Stomach (tissue), 8 donors: ENCODE measurements at regions not wholly inside any gene's neighbourhood (a gene's known extent, or its start where the extent isn't known, plus 50 kb on each side); places are given as distances from the start of the nearest gene placed in this dataset.

ENCODE experiments used
- DNase-seq, 2 donors: peaks; one replicate each; pipeline versions ENCODE4 v3.0.0 to v3.0.0-alpha.2; 2013 to 2019
- H3K27ac ChIP-seq, 5 donors: fragments of 200-600 bp in 4 of 5; sonication (generic) in 4 of 5; one replicate each; pipeline ENCODE4 v1.5.1; 2013 to 2019; ENCODE audit warnings: mild to moderate bottlenecking in 1 of 5, moderate library complexity in 1 of 5
- H3K27me3 ChIP-seq, 3 donors: fragments of 200-600 bp; sonication (generic); one replicate each; pipeline ENCODE4 v1.5.1; 2017 to 2019; ENCODE audit warnings: mixed run types in 1 of 3
- H3K36me3 ChIP-seq, 4 donors: fragments of 200-600 bp; sonication (generic); 1 replicate in 3 of 4; 2 replicates in 1 of 4; pipeline ENCODE4 v1.5.1; 2016 to 2019
- H3K4me1 ChIP-seq, 4 donors: fragments of 200-600 bp; sonication (generic); one replicate each; pipeline ENCODE4 v1.5.1; 2016 to 2019
- H3K4me3 ChIP-seq, 4 donors: fragments of 200-600 bp; sonication (generic) in 3 of 4; one replicate each; pipeline ENCODE4 v1.5.1; 2016 to 2019; ENCODE audit warnings: mild to moderate bottlenecking in 1 of 4
- H3K9me3 ChIP-seq, 4 donors: fragments of 200-600 bp; sonication (generic); one replicate each; pipeline ENCODE4 v1.5.1; 2016 to 2019
- EP300 ChIP-seq: sonication (generic); formaldehyde crosslinking; IDR thresholded peaks from one replicate; pipeline ENCODE4 v1.6.1; 2017; ENCODE audit warnings: antibody characterized with exemption
- POLR2A ChIP-seq, 4 donors: fragments of 450-650 bp; IDR thresholded peaks; one replicate each; pipeline ENCODE4 v1.6.1; 2016; ENCODE audit warnings: antibody characterized with exemption in 4 of 4, control low read depth in 2 of 4, mild to moderate bottlenecking in 1 of 4, moderate library complexity in 1 of 4
- POLR2AphosphoS5 ChIP-seq, 3 donors: sonication (generic); formaldehyde crosslinking; IDR thresholded peaks; one replicate each; pipeline ENCODE4 v1.6.1; 2016; ENCODE audit warnings: antibody characterized with exemption in 3 of 3
- WGBS, 5 donors: extraction: QIAGEN DNeasy Blood & Tissue Kit in 3 of 5; methylation state at CpG; one replicate each; pipeline versions ENCODE4 v1.1.5 to v1.1.7; 2013 to 2018; 5-methylcytosine and 5-hydroxymethylcytosine counted together
- intact Hi-C: fragments of 100-400 bp; cut with DNase I; formaldehyde crosslinking; loops from one replicate; pipeline ENCODE4 v1.15.1; 2023; ENCODE audit warnings: low total_unique reads
- TF ChIP-seq, protein P1 (sequence below), 7 experiments: fragments of 450-650 bp in 4 of 7; fragments of 200-600 bp in 3 of 7; sonication (generic) in 3 of 7; IDR thresholded peaks; one replicate each; pipeline ENCODE4 v1.5.1; 2016 to 2019; ENCODE audit warnings: antibody characterized with exemption in 7 of 7, control low read depth in 2 of 7, mild to moderate bottlenecking in 1 of 7
- donor health status: healthy with polysubstance abuse.
- donor health status: Bipolar disorder and iron deficiency.
- donor health status: healthy.

- no peak overlapping the region for H3K27ac ChIP-seq
- no peaks in the 10 kb centered on the region for H3K36me3 ChIP-seq
- 82 to 86% (median 85%) methylated on average over 14 of the region's 14 CpGs for WGBS, 5 donors
Observed at GRCh38 chr3:5068531-5069050, 53.5 kb upstream of the ARL8B start.

DNA sequence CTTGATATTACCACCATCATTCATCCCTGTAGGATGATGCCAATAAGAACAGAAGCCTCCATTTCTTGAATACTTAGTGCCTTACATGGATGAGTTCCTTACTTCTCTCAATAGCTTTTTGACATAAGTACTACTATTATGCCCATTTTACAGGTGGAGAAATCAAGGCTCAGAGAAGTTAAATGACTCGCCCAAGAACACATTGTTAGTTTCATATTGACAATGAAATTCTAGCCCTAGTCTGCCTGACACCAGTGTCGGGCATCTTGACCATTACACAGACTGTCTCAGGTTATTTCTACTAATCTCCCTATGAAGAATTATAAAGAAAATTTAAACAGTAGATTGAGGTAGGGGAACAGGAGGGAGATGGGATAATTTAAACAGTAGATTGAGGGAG is 52.5 kb upstream of the ARL8B start:
- Histone ChIP-seq H3K27ac (no peak overlapping the region), H3K4me1 (peaks cover 0 to 13% (median 5%) of the 10 kb centered on the region in 4 donors), H3K36me3 (no peaks in the 10 kb centered on the region), H3K4me3 (no peak overlapping the region), H3K27me3 (no peaks in the 10 kb centered on the region), H3K9me3 (no peaks in the 10 kb centered on the region)
- TF ChIP-seq, protein P1, sequence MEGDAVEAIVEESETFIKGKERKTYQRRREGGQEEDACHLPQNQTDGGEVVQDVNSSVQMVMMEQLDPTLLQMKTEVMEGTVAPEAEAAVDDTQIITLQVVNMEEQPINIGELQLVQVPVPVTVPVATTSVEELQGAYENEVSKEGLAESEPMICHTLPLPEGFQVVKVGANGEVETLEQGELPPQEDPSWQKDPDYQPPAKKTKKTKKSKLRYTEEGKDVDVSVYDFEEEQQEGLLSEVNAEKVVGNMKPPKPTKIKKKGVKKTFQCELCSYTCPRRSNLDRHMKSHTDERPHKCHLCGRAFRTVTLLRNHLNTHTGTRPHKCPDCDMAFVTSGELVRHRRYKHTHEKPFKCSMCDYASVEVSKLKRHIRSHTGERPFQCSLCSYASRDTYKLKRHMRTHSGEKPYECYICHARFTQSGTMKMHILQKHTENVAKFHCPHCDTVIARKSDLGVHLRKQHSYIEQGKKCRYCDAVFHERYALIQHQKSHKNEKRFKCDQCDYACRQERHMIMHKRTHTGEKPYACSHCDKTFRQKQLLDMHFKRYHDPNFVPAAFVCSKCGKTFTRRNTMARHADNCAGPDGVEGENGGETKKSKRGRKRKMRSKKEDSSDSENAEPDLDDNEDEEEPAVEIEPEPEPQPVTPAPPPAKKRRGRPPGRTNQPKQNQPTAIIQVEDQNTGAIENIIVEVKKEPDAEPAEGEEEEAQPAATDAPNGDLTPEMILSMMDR (IDR thresholded peaks at IDR 0.05) = no peak
- TF ChIP-seq POLR2AphosphoS5 (IDR thresholded peaks at IDR 0.05) (no peak), POLR2A (IDR thresholded peaks at IDR 0.05) (no peak), EP300 (no peak)
- 79 to 93% (median 88%) methylated on average over 2 of the region's 2 CpGs for WGBS, 5 donors
- no peak for DNase-seq
- intact Hi-C loops = no loop called here

More at GRCh38 chr3:5068531-5069050, 53.5 kb upstream of the ARL8B start:
- Histone ChIP-seq H3K4me1 (peaks cover 0 to 13% (median 5%) of the 10 kb centered on the region in 4 donors), H3K9me3 (no peaks in the 10 kb centered on the region), H3K27me3 (no peaks in the 10 kb centered on the region), H3K4me3 (no peak overlapping the region)
- TF ChIP-seq POLR2AphosphoS5 (IDR thresholded peaks at IDR 0.05) (no peak), EP300 (no peak), POLR2A (IDR thresholded peaks at IDR 0.05) (no peak)
- DNase-seq = no peak
- intact Hi-C loops = no loop called here

- no peaks in the 10 kb centered on the region for H3K36me3 ChIP-seq
- 45 to 65% (median 59%) methylated on average over 7 of the region's 7 CpGs for WGBS, 5 donors
Observed at GRCh38 chr3:5071061-5071460, 51.0 kb upstream of the ARL8B start.

GRCh38 chr3:5072100-5072816 is 49.8 kb upstream of the ARL8B start:
- Histone ChIP-seq H3K27ac (peak overlapping the region in 2 of 5 donors; percentile 44 to 71), H3K27me3 (no peaks in the 10 kb centered on the region), H3K4me1 (peaks cover 0 to 13% (median 5%) of the 10 kb centered on the region in 4 donors), H3K36me3 (no peaks in the 10 kb centered on the region), H3K4me3 (no peak overlapping the region), H3K9me3 (no peaks in the 10 kb centered on the region)
- intact Hi-C loops = no loop called here
- WGBS, 5 donors = 80 to 93% (median 92%) methylated on average over 4 of the region's 4 CpGs
- no peak for DNase-seq
- TF ChIP-seq POLR2AphosphoS5 (IDR thresholded peaks at IDR 0.05) (peak in 2 of 3 donors; percentile 9 to 21), EP300 (no peak), POLR2A (IDR thresholded peaks at IDR 0.05) (no peak)
- TF ChIP-seq, protein P1 (IDR thresholded peaks at IDR 0.05) = no peak

More at GRCh38 chr3:5071061-5071460, 51.0 kb upstream of the ARL8B start:
- Histone ChIP-seq H3K9me3 (no peaks in the 10 kb centered on the region), H3K27ac (peak overlapping the region in 2 of 5 donors; percentile 71 to 75), H3K4me3 (no peak overlapping the region), H3K4me1 (peaks cover 0 to 13% (median 5%) of the 10 kb centered on the region in 4 donors), H3K27me3 (no peaks in the 10 kb centered on the region)
- intact Hi-C loops = no loop called here
- TF ChIP-seq, protein P1 (IDR thresholded peaks at IDR 0.05) = no peak
- TF ChIP-seq POLR2AphosphoS5 (IDR thresholded peaks at IDR 0.05) (peak; percentile 18 to 69 (median 61)), POLR2A (IDR thresholded peaks at IDR 0.05) (no peak)
- DNase-seq = peak in 1 of 2 donors; percentile 45
